GM12878 (cell line): ENCODE measurements at regions not wholly inside any gene's neighbourhood (a gene's known extent, or its start where the extent isn't known, plus 50 kb on each side); places are given as distances from the start of the nearest gene placed in this dataset.

Source experiments
- ATAC-seq: fragments of 200-7000 bp; cut with Tn5 transposase; 3 replicates; pipeline ENCODE4 v1.9.1; 2020; ENCODE audit warnings: mild to moderate bottlenecking, moderate library complexity
- BruUV-seq: library from RNA; stranded (reverse); fragments of 400-500 nt; replicated peaks from 2 replicates; lab custom pipeline; 2021; lab: Mats Ljungman, UMichigan
- CTCF ChIA-PET: fragments of 300-600 bp; sonication (Branson Sonifier 250); formaldehyde crosslinking; extraction: SDS; loops from one replicate; lab custom pipeline; 2021; ENCODE audit warnings: inconsistent platforms; lab: Yijun Ruan, JAX
- POLR2A ChIA-PET: fragments of 350-600 bp; formaldehyde crosslinking; extraction: SDS; loops from one replicate; lab custom pipeline; 2021; ENCODE audit warnings: inconsistent platforms; lab: Charles Lee
- RAD21 ChIA-PET: fragments of 300-600 bp; sonication (Branson Sonifier 250); formaldehyde crosslinking; loops from one replicate; lab custom pipeline; 2023; ENCODE audit warnings: antibody characterized with exemption; ENCODE audit not compliant: unreplicated experiment; lab: Charles Lee
- SMC1A ChIA-PET: fragments of 300-600 bp; sonication (Branson Sonifier 250); formaldehyde crosslinking; loops from one replicate; lab custom pipeline; 2023; ENCODE audit not compliant: unreplicated experiment, uncharacterized antibody; lab: Charles Lee
- DNase-seq: peaks from one replicate; pipeline ENCODE4 v3.0.0-alpha.2; 2011; ENCODE audit warnings: low read depth, low spot score
- FAIRE-seq: peaks from 3 replicates; lab custom pipeline; 2011; peaks lifted over from hg19 to GRCh38; lab: Jason Lieb, UNC
- H2AFZ ChIP-seq: 2 replicates; pipeline ENCODE4 v1.6.0; 2011; ENCODE audit warnings: low read depth, low read length, control low read depth; ENCODE audit not compliant: control insufficient read depth
- H3K27ac ChIP-seq: 2 replicates; pipeline ENCODE4 v1.5.1; 2011; ENCODE audit warnings: control low read depth; ENCODE audit not compliant: control insufficient read depth, insufficient read depth
- H3K27me3 ChIP-seq, 2 experiments: replicated peaks in 1 of 2; 2 replicates each; pipeline versions ENCODE4 v1.6.0 to v1.6.1; 2011; ENCODE audit warnings: low read length in 1 of 2; ENCODE audit not compliant: control insufficient read depth in 2 of 2, insufficient read depth in 2 of 2
- H3K36me3 ChIP-seq, 2 experiments: 2 replicates each; pipeline ENCODE4 v1.5.1; 2011; ENCODE audit warnings: low read length in 1 of 2; ENCODE audit not compliant: control insufficient read depth in 2 of 2, insufficient read depth in 2 of 2
- H3K4me1 ChIP-seq: 2 replicates; pipeline ENCODE4 v1.6.1; 2011; ENCODE audit warnings: mild to moderate bottlenecking, low read length, moderate library complexity, mixed read lengths; ENCODE audit not compliant: control insufficient read depth, insufficient read depth
- H3K4me2 ChIP-seq: 2 replicates; pipeline ENCODE4 v1.6.0; 2011; ENCODE audit warnings: control low read depth; ENCODE audit not compliant: control insufficient read depth, insufficient read depth
- H3K4me3 ChIP-seq: fragments of 200-600 bp; sonication (generic); 2 replicates; pipeline ENCODE4 v1.5.1; 2016
- H3K79me2 ChIP-seq: 2 replicates; pipeline ENCODE4 v1.6.0; 2011; ENCODE audit warnings: low read length; ENCODE audit not compliant: control insufficient read depth, insufficient read depth
- H3K9ac ChIP-seq: 2 replicates; pipeline ENCODE4 v1.8.0; 2011; ENCODE audit warnings: low read length, control low read depth, mixed read lengths; ENCODE audit not compliant: control insufficient read depth, insufficient read depth
- H3K9me3 ChIP-seq: replicated peaks from 3 replicates; pipeline ENCODE4 v1.5.1; 2011; ENCODE audit warnings: mild to moderate bottlenecking, low read length; ENCODE audit not compliant: control insufficient read depth, insufficient read depth
- H4K20me1 ChIP-seq: 2 replicates; pipeline ENCODE4 v1.6.0; 2011; ENCODE audit not compliant: control insufficient read depth, insufficient read depth
- ASH2L ChIP-seq: fragments of 300-600, 200-600 bp; sonication (generic); IDR thresholded peaks from 2 replicates; pipeline ENCODE4 v1.6.1; 2017; ENCODE audit warnings: low read depth, mild to moderate bottlenecking, borderline replicate concordance
- CHD2 ChIP-seq: IDR thresholded peaks from 2 replicates; pipeline ENCODE4 v1.6.1; 2011; ENCODE audit warnings: low read depth, low read length, improper control_type of control experiment, borderline replicate concordance
- ESRRA ChIP-seq: IDR thresholded peaks from 2 replicates; pipeline ENCODE4 v1.6.1; 2012; ENCODE audit warnings: mild to moderate bottlenecking, low read length, improper control_type of control experiment
- HCFC1 ChIP-seq: fragments of 150-350 bp; IDR thresholded peaks from 2 replicates; pipeline ENCODE4 v1.6.1; 2014; ENCODE audit warnings: low read length
- IKZF2 ChIP-seq, 2 experiments: fragments of 450-650 bp; IDR thresholded peaks; 2 replicates each; pipeline ENCODE4 v1.6.1; 2017; ENCODE audit warnings: mild to moderate bottlenecking in 2 of 2, moderate library complexity in 2 of 2
- NFYA ChIP-seq: IDR thresholded peaks from 2 replicates; pipeline ENCODE4 v1.6.1; 2011; ENCODE audit warnings: low read depth, mild to moderate bottlenecking, low read length, improper control_type of control experiment, borderline replicate concordance
- SIX5 ChIP-seq: IDR thresholded peaks from 2 replicates; pipeline ENCODE4 v1.6.1; 2011; ENCODE audit warnings: mild to moderate bottlenecking, low read depth, low read length, moderate library complexity; ENCODE audit not compliant: severe bottlenecking
- SPI1 ChIP-seq: IDR thresholded peaks from 2 replicates; pipeline ENCODE4 v1.6.1; 2011; ENCODE audit warnings: low read depth, mild to moderate bottlenecking, low read length, moderate library complexity, borderline replicate concordance; ENCODE audit not compliant: insufficient read depth
- WGBS: methylation state at CpG from one replicate; pipeline ENCODE4 v1.1.6; 2016; ENCODE audit warnings: low lambda C conversion rate; ENCODE audit not compliant: insufficient replicate concordance, insufficient coverage; ENCODE audit errors: missing lambda C conversion rate; 5-methylcytosine and 5-hydroxymethylcytosine counted together
- in situ Hi-C: fragments of 300-500 bp; cut with MboI; formaldehyde crosslinking; loops from 9 replicates; pipeline ENCODE4 v1.14.3; 2018; ENCODE audit warnings: mixed read lengths
- intact Hi-C: fragments of 100-400 bp; cut with micrococcal nuclease; formaldehyde crosslinking; loops from one replicate; pipeline ENCODE4 v1.14.2; 2022; ENCODE audit not compliant: unreplicated experiment
- TF ChIP-seq, protein P1 (sequence below): fragments of 450-650 bp; formaldehyde crosslinking; IDR thresholded peaks from 2 replicates; pipeline ENCODE4 v1.4.0; 2022; ENCODE audit warnings: mild to moderate bottlenecking, moderate library complexity
- TF ChIP-seq, protein P2 (sequence below): IDR thresholded peaks from 2 replicates; pipeline ENCODE4 v1.6.1; 2011; ENCODE audit warnings: low read depth, low read length, improper control_type of control experiment, borderline replicate concordance

DNA sequence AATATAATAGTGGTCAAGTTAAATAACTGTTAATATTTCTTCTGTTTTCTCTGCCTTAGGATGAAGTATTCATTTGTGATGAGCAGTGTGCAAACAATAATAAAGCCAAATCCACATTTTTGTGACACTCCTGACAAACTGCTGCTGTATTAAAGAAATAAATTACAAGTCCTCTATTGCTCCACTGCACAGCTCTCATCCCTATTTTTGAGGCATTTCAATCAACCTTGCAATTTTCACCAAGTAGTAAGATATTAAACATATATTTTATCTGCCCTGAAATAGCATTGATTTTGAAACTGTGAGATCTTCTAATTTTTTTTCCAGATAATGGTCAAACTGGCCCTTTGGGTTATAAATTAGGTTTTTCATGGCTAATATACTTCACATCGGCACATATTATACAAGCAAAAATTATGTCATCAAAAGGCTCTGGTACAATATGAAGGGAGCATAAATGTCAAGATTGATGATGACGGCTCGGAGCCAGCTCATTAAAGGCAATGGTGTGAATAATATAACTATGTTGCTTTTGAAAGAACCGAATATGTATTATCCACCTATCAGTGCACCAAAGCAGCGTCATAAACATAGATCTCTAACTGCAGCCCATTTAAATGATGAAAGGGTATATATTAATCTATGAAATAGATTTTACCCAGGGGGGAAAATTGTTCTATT lies 764.9 kb downstream of the DNAH5 start:
- in situ Hi-C loops = no loop called here
- no peak for ATAC-seq
- no peaks in the 10 kb centered on the region for H4K20me1 ChIP-seq
- FAIRE-seq = no peak
- no peak overlapping the region for H2AFZ ChIP-seq
- H3K4me1 ChIP-seq = no peaks in the 10 kb centered on the region
- no peaks in the 10 kb centered on the region for H3K79me2 ChIP-seq
- no peak overlapping the region for H3K4me3 ChIP-seq
- ChIA-PET SMC1A (no interaction called here), RAD21 (no interaction called here), POLR2A (no interaction called here), CTCF (no interaction called here)
- intact Hi-C loops = no loop called here
- 52% methylated on average over 5 of the region's 5 CpGs for WGBS
- TF ChIP-seq SIX5 = no peak
- TF ChIP-seq ESRRA = no peak
- TF ChIP-seq, protein P1, sequence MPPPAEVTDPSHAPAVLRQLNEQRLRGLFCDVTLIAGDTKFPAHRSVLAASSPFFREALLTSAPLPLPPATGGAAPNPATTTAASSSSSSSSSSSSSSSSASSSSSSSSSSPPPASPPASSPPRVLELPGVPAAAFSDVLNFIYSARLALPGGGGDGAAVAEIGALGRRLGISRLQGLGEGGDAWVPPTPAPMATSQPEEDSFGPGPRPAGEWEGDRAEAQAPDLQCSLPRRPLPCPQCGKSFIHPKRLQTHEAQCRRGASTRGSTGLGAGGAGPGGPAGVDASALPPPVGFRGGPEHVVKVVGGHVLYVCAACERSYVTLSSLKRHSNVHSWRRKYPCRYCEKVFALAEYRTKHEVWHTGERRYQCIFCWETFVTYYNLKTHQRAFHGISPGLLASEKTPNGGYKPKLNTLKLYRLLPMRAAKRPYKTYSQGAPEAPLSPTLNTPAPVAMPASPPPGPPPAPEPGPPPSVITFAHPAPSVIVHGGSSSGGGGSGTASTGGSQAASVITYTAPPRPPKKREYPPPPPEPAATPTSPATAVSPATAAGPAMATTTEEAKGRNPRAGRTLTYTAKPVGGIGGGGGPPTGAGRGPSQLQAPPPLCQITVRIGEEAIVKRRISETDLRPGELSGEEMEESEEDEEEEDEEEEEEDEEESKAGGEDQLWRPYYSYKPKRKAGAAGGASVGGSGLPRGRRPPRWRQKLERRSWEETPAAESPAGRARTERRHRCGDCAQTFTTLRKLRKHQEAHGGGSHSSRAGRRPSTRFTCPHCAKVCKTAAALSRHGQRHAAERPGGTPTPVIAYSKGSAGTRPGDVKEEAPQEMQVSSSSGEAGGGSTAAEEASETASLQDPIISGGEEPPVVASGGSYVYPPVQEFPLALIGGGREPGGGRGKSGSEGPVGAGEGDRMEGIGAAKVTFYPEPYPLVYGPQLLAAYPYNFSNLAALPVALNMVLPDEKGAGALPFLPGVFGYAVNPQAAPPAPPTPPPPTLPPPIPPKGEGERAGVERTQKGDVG (CRISPR knock-in tag) = no peak
- TF ChIP-seq NFYA = no peak
- no peak for TF ChIP-seq IKZF2 (IDR thresholded peaks at IDR 0.05)
- no peak for TF ChIP-seq HCFC1
- TF ChIP-seq CHD2 = no peak
- no peak for TF ChIP-seq ASH2L
- TF ChIP-seq, protein P2, sequence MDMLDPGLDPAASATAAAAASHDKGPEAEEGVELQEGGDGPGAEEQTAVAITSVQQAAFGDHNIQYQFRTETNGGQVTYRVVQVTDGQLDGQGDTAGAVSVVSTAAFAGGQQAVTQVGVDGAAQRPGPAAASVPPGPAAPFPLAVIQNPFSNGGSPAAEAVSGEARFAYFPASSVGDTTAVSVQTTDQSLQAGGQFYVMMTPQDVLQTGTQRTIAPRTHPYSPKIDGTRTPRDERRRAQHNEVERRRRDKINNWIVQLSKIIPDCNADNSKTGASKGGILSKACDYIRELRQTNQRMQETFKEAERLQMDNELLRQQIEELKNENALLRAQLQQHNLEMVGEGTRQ = no peak
- TF ChIP-seq SPI1 = no peak
- DNase-seq = no peak
- no TSS peak for BruUV-seq
- no peaks in the 10 kb centered on the region for H3K27me3 ChIP-seq
- no peak overlapping the region for H3K4me2 ChIP-seq
- no peak overlapping the region for H3K9ac ChIP-seq
- H3K9me3 ChIP-seq = no peaks in the 10 kb centered on the region
- no peaks in the 10 kb centered on the region for H3K36me3 ChIP-seq
- H3K27ac ChIP-seq = no peak overlapping the region
